Panc1 (cell line): ENCODE measurements at regions not wholly inside any gene's neighbourhood (a gene's known extent, or its start where the extent isn't known, plus 50 kb on each side); places are given as distances from the start of the nearest gene placed in this dataset.

Experiments used
- ATAC-seq: fragments of 200-7000 bp; cut with Tn5 transposase; 2 replicates; pipeline ENCODE4 v1.9.1; 2020; ENCODE audit warnings: mild to moderate bottlenecking, moderate library complexity
- BruUV-seq: library from RNA; stranded (reverse); fragments of 400-500 nt; replicated peaks from 2 replicates; lab custom pipeline; 2021; lab: Mats Ljungman, UMichigan
- CTCF ChIA-PET: fragments of 300-600 bp; sonication (Branson Sonifier 250); formaldehyde crosslinking; loops from one replicate; lab custom pipeline; 2022; ENCODE audit warnings: antibody characterized with exemption; lab: Charles Lee
- POLR2A ChIA-PET: fragments of 300-600 bp; sonication (Branson Sonifier 250); formaldehyde crosslinking; loops from one replicate; lab custom pipeline; 2022; ENCODE audit warnings: antibody characterized with exemption; lab: Charles Lee
- DNase-seq: peaks from one replicate; pipeline ENCODE4 v3.0.0-alpha.2; 2010; ENCODE audit warnings: low read depth, low spot score
- H3K27ac ChIP-seq: 2 replicates; pipeline ENCODE4 v1.5.1; 2011; ENCODE audit warnings: mild to moderate bottlenecking, low read length, inconsistent platforms
- H3K27me3 ChIP-seq: fragments of 200-500 bp; sonication (Bioruptor generic); 2 replicates; pipeline ENCODE4 v1.6.0; 2014; ENCODE audit warnings: low read length, inconsistent platforms; ENCODE audit not compliant: control insufficient read depth, insufficient read depth
- H3K36me3 ChIP-seq: fragments of 200-500 bp; sonication (Bioruptor generic); 2 replicates; pipeline ENCODE4 v1.5.1; 2014; ENCODE audit warnings: inconsistent platforms, mild to moderate bottlenecking, low read length, moderate library complexity; ENCODE audit not compliant: control insufficient read depth, insufficient read depth
- H3K4me1 ChIP-seq: 2 replicates; pipeline ENCODE4 v1.5.1; 2011; ENCODE audit warnings: inconsistent platforms, mild to moderate bottlenecking, low read length, moderate library complexity; ENCODE audit not compliant: control insufficient read depth, insufficient read depth
- H3K4me3 ChIP-seq, 2 experiments: 2 replicates each; pipeline ENCODE4 v1.5.1; 2011 to 2012; ENCODE audit warnings: low read depth in 2 of 2, low read length in 2 of 2, mild to moderate bottlenecking in 2 of 2, inconsistent platforms in 1 of 2, moderate library complexity in 1 of 2
- H3K9me3 ChIP-seq: fragments of 200-500 bp; sonication (Bioruptor generic); 2 replicates; pipeline ENCODE4 v1.5.1; 2014; ENCODE audit warnings: low read depth, mild to moderate bottlenecking, inconsistent platforms, low read length, moderate library complexity; ENCODE audit not compliant: control insufficient read depth, insufficient read depth
- CTCF ChIP-seq: fragments of 450-650 bp; IDR thresholded peaks from 2 replicates; pipeline ENCODE4 v1.5.1; 2017; ENCODE audit warnings: mild to moderate bottlenecking
- POLR2AphosphoS5 ChIP-seq: IDR thresholded peaks from 2 replicates; pipeline ENCODE4 v1.6.1; 2012; ENCODE audit warnings: mild to moderate bottlenecking, low read depth, low read length, moderate library complexity
- SIN3A ChIP-seq: IDR thresholded peaks from 2 replicates; pipeline ENCODE4 v1.6.1; 2012; ENCODE audit warnings: low read depth, mild to moderate bottlenecking, low read length, moderate library complexity, borderline replicate concordance; ENCODE audit not compliant: insufficient read depth
- TCF7L2 ChIP-seq: IDR thresholded peaks from 2 replicates; pipeline ENCODE4 v1.6.1; 2011; ENCODE audit warnings: mild to moderate bottlenecking, low read depth, low read length, inconsistent platforms
- in situ Hi-C: cut with HindIII; loops from 2 replicates; pipeline ENCODE4 v1.10.0; 2016; ENCODE audit warnings: low sequenced_read_pairs, low pct_unique_long_range_greater_than_20kb
- intact Hi-C: fragments of 100-400 bp; cut with micrococcal nuclease; formaldehyde crosslinking; loops from one replicate; pipeline ENCODE4 v1.10.0; 2022; ENCODE audit not compliant: unreplicated experiment
- TF ChIP-seq, protein P1 (sequence below), 2 experiments: IDR thresholded peaks; 2 replicates each; pipeline ENCODE4 v1.6.1; 2011 to 2012; ENCODE audit warnings: low read depth in 2 of 2, control low read depth in 1 of 2, low read length in 1 of 2, mild to moderate bottlenecking in 1 of 2, moderate library complexity in 1 of 2; ENCODE audit not compliant: insufficient read depth in 1 of 2

GRCh38 chr2:107174171-107174570, 288.2 kb upstream of the ST6GAL2 start:
- BruUV-seq = no TSS peak
- in situ Hi-C loops = no loop called here
- intact Hi-C loops = no loop called here
- no peaks in the 10 kb centered on the region for H3K9me3 ChIP-seq
- H3K4me1 ChIP-seq = no peaks in the 10 kb centered on the region
- TF ChIP-seq SIN3A = no peak
- TF ChIP-seq POLR2AphosphoS5 = no peak
- no peak for TF ChIP-seq CTCF
- TF ChIP-seq, protein P1, sequence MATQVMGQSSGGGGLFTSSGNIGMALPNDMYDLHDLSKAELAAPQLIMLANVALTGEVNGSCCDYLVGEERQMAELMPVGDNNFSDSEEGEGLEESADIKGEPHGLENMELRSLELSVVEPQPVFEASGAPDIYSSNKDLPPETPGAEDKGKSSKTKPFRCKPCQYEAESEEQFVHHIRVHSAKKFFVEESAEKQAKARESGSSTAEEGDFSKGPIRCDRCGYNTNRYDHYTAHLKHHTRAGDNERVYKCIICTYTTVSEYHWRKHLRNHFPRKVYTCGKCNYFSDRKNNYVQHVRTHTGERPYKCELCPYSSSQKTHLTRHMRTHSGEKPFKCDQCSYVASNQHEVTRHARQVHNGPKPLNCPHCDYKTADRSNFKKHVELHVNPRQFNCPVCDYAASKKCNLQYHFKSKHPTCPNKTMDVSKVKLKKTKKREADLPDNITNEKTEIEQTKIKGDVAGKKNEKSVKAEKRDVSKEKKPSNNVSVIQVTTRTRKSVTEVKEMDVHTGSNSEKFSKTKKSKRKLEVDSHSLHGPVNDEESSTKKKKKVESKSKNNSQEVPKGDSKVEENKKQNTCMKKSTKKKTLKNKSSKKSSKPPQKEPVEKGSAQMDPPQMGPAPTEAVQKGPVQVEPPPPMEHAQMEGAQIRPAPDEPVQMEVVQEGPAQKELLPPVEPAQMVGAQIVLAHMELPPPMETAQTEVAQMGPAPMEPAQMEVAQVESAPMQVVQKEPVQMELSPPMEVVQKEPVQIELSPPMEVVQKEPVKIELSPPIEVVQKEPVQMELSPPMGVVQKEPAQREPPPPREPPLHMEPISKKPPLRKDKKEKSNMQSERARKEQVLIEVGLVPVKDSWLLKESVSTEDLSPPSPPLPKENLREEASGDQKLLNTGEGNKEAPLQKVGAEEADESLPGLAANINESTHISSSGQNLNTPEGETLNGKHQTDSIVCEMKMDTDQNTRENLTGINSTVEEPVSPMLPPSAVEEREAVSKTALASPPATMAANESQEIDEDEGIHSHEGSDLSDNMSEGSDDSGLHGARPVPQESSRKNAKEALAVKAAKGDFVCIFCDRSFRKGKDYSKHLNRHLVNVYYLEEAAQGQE (IDR thresholded peaks at IDR 0.05; ENCODE audit: insufficient read depth in 1 of 2, low read depth in 2 of 2, low read length in 1 of 2) = no peak
- TF ChIP-seq TCF7L2 = no peak
- POLR2A ChIA-PET = no interaction called here
- CTCF ChIA-PET = no interaction called here
- H3K27me3 ChIP-seq = no peaks in the 10 kb centered on the region
- DNase-seq (no peak), ATAC-seq (no peak)
- H3K36me3 ChIP-seq = no peaks in the 10 kb centered on the region
- H3K4me3 ChIP-seq = no peak overlapping the region
- no peak overlapping the region for H3K27ac ChIP-seq

- no peaks in the 10 kb centered on the region for H3K9me3 ChIP-seq
- DNase-seq = no peak
- in situ Hi-C loops = no loop called here
- CTCF ChIA-PET = no interaction called here
- POLR2A ChIA-PET = no interaction called here
- intact Hi-C loops = no loop called here
- no peaks in the 10 kb centered on the region for H3K36me3 ChIP-seq
- TF ChIP-seq, protein P1 (IDR thresholded peaks at IDR 0.05; ENCODE audit: insufficient read depth in 1 of 2, low read depth in 2 of 2, low read length in 1 of 2) = no peak
- TF ChIP-seq SIN3A (no peak), POLR2AphosphoS5 (no peak)
- no peaks in the 10 kb centered on the region for H3K27me3 ChIP-seq
- H3K4me1 ChIP-seq = no peaks in the 10 kb centered on the region
- no peak for ATAC-seq
- H3K27ac ChIP-seq = no peak overlapping the region
- H3K4me3 ChIP-seq = no peak overlapping the region
- BruUV-seq = no TSS peak
These were observed 297.0 kb upstream of the ST6GAL2 start for GRCh38 chr2:107182981-107183380.
